Activated naive CD8-positive, alpha-beta T cell treated with anti-CD3 and anti-CD28 coated beads, Interleukin-2, amount 10 ng/mL, durations not matched to agents 7 days and 5 days (primary cell): ENCODE measurements at regions not wholly inside any gene's neighbourhood (a gene's known extent, or its start where the extent isn't known, plus 50 kb on each side); places are given as distances from the start of the nearest gene placed in this dataset.

Experiments
- ATAC-seq: fragments of 150-1000 bp; cut with Tn5 transposase; one replicate; pipeline ENCODE4 v1.10.0; 2021; ENCODE audit warnings: low read depth, moderate library complexity
- POLR2A ChIA-PET: fragments of 350-600 bp; sonication (Branson Sonifier 250); formaldehyde crosslinking; loops from one replicate; lab custom pipeline; 2021; ENCODE audit warnings: antibody characterized with exemption; lab: Charles Lee
- DNase-seq: peaks from one replicate; pipeline ENCODE4 v3.0.0; 2021
- H3K27ac Mint-ChIP-seq: one replicate; pipeline ENCODE4 v1.8.0; 2022; ENCODE audit warnings: mild to moderate bottlenecking, mixed read lengths
- H3K27me3 Mint-ChIP-seq: one replicate; pipeline ENCODE4 v1.8.0; 2022; ENCODE audit warnings: mild to moderate bottlenecking, moderate library complexity, mixed read lengths
- H3K36me3 Mint-ChIP-seq: one replicate; pipeline ENCODE4 v1.8.0; 2021; ENCODE audit warnings: mild to moderate bottlenecking, mixed read lengths
- H3K4me1 Mint-ChIP-seq: one replicate; pipeline ENCODE4 v1.8.0; 2021; ENCODE audit warnings: mixed read lengths
- H3K4me3 Mint-ChIP-seq: one replicate; pipeline ENCODE4 v1.8.0; 2022; ENCODE audit warnings: mild to moderate bottlenecking, moderate library complexity, mixed read lengths
- H3K9me3 Mint-ChIP-seq: one replicate; pipeline ENCODE4 v1.8.0; 2021; ENCODE audit warnings: mixed read lengths

GRCh38 chr9:108125625-108126024, 636.1 kb upstream of the KLF4 start:
- ATAC-seq (no peak), DNase-seq (no peak)
- Mint-ChIP-seq H3K4me1 (no peaks in the 10 kb centered on the region), H3K4me3 (no peak overlapping the region), H3K27me3 (no peaks in the 10 kb centered on the region), H3K27ac (no peak overlapping the region), H3K36me3 (no peaks in the 10 kb centered on the region), H3K9me3 (peaks cover 3% of the 10 kb centered on the region)
- POLR2A ChIA-PET = no interaction called here

GRCh38 chr9:108119530-108120113, 630.1 kb upstream of the KLF4 start:
- POLR2A ChIA-PET = no interaction called here
- no peaks in the 10 kb centered on the region for H3K9me3 Mint-ChIP-seq
- no peaks in the 10 kb centered on the region for H3K4me1 Mint-ChIP-seq
- ATAC-seq (no peak), DNase-seq (no peak)
- no peaks in the 10 kb centered on the region for H3K27me3 Mint-ChIP-seq
- H3K36me3 Mint-ChIP-seq = no peaks in the 10 kb centered on the region
- H3K27ac Mint-ChIP-seq = no peak overlapping the region
- no peak overlapping the region for H3K4me3 Mint-ChIP-seq

GRCh38 chr9:108117795-108118194, 628.2 kb upstream of the KLF4 start:
- Mint-ChIP-seq H3K36me3 (no peaks in the 10 kb centered on the region), H3K4me3 (no peak overlapping the region), H3K4me1 (no peaks in the 10 kb centered on the region), H3K27ac (no peak overlapping the region), H3K27me3 (no peaks in the 10 kb centered on the region), H3K9me3 (peaks cover 3% of the 10 kb centered on the region)
- no peak for ATAC-seq
- POLR2A ChIA-PET = no interaction called here
- no peak for DNase-seq

- no peak for ATAC-seq
- H3K27ac Mint-ChIP-seq = no peak overlapping the region
- no peak for DNase-seq
- H3K4me1 Mint-ChIP-seq = no peaks in the 10 kb centered on the region
- peaks cover 3% of the 10 kb centered on the region for H3K9me3 Mint-ChIP-seq
- no peaks in the 10 kb centered on the region for H3K36me3 Mint-ChIP-seq
- POLR2A ChIA-PET = no interaction called here
- H3K4me3 Mint-ChIP-seq = no peak overlapping the region
- H3K27me3 Mint-ChIP-seq = no peaks in the 10 kb centered on the region
Observed at GRCh38 chr9:108117306-108117705, 627.7 kb upstream of the KLF4 start.

- no peaks in the 10 kb centered on the region for H3K27me3 Mint-ChIP-seq
- H3K27ac Mint-ChIP-seq = no peak overlapping the region
- ATAC-seq (no peak), DNase-seq (no peak)
- H3K4me1 Mint-ChIP-seq = no peaks in the 10 kb centered on the region
- POLR2A ChIA-PET = no interaction called here
- H3K9me3 Mint-ChIP-seq = peaks cover 4% of the 10 kb centered on the region
- no peaks in the 10 kb centered on the region for H3K36me3 Mint-ChIP-seq
- H3K4me3 Mint-ChIP-seq = no peak overlapping the region
Observed at GRCh38 chr9:108113596-108113995, 624.0 kb upstream of the KLF4 start.

- ATAC-seq (no peak), DNase-seq (no peak)
- no peak overlapping the region for H3K4me3 Mint-ChIP-seq
- POLR2A ChIA-PET = no interaction called here
- H3K4me1 Mint-ChIP-seq = no peaks in the 10 kb centered on the region
- H3K9me3 Mint-ChIP-seq = peaks cover 4% of the 10 kb centered on the region
- H3K36me3 Mint-ChIP-seq = no peaks in the 10 kb centered on the region
- H3K27ac Mint-ChIP-seq = no peak overlapping the region
- no peaks in the 10 kb centered on the region for H3K27me3 Mint-ChIP-seq
Observed at GRCh38 chr9:108109927-108110690, 620.5 kb upstream of the KLF4 start.

- DNase-seq (no peak), ATAC-seq (no peak)
- Mint-ChIP-seq H3K27me3 (no peaks in the 10 kb centered on the region), H3K9me3 (peaks cover 4% of the 10 kb centered on the region), H3K4me3 (no peak overlapping the region), H3K4me1 (no peaks in the 10 kb centered on the region), H3K27ac (no peak overlapping the region), H3K36me3 (no peaks in the 10 kb centered on the region)
- POLR2A ChIA-PET = no interaction called here
Observed at GRCh38 chr9:108108852-108109448, 619.4 kb upstream of the KLF4 start.

GRCh38 chr9:108108280-108108851, 618.8 kb upstream of the KLF4 start:
- no peak for DNase-seq
- H3K36me3 Mint-ChIP-seq = no peaks in the 10 kb centered on the region
- H3K9me3 Mint-ChIP-seq = peaks cover 1% of the 10 kb centered on the region
- no peak for ATAC-seq
- no peak overlapping the region for H3K4me3 Mint-ChIP-seq
- POLR2A ChIA-PET = no interaction called here
- no peak overlapping the region for H3K27ac Mint-ChIP-seq
- no peaks in the 10 kb centered on the region for H3K4me1 Mint-ChIP-seq
- no peaks in the 10 kb centered on the region for H3K27me3 Mint-ChIP-seq

- no peak for ATAC-seq
- no peaks in the 10 kb centered on the region for H3K4me1 Mint-ChIP-seq
- H3K36me3 Mint-ChIP-seq = no peaks in the 10 kb centered on the region
- H3K27ac Mint-ChIP-seq = no peak overlapping the region
- H3K4me3 Mint-ChIP-seq = no peak overlapping the region
- no peaks in the 10 kb centered on the region for H3K27me3 Mint-ChIP-seq
- DNase-seq = no peak
- H3K9me3 Mint-ChIP-seq = peaks cover 1% of the 10 kb centered on the region
- POLR2A ChIA-PET = no interaction called here
Observed at GRCh38 chr9:108105885-108106284, 616.3 kb upstream of the KLF4 start.

- no peak overlapping the region for H3K4me3 Mint-ChIP-seq
- H3K36me3 Mint-ChIP-seq = no peaks in the 10 kb centered on the region
- H3K9me3 Mint-ChIP-seq = no peaks in the 10 kb centered on the region
- H3K27ac Mint-ChIP-seq = no peak overlapping the region
- no peak for DNase-seq
- POLR2A ChIA-PET = no interaction called here
- H3K27me3 Mint-ChIP-seq = no peaks in the 10 kb centered on the region
- H3K4me1 Mint-ChIP-seq = no peaks in the 10 kb centered on the region
- ATAC-seq = no peak
Observed at GRCh38 chr9:108104991-108105390, 615.4 kb upstream of the KLF4 start.

GRCh38 chr9:108103046-108103693, 613.6 kb upstream of the KLF4 start:
- Mint-ChIP-seq H3K9me3 (no peaks in the 10 kb centered on the region), H3K36me3 (no peaks in the 10 kb centered on the region), H3K4me3 (no peak overlapping the region), H3K27ac (no peak overlapping the region), H3K4me1 (no peaks in the 10 kb centered on the region), H3K27me3 (no peaks in the 10 kb centered on the region)
- DNase-seq (no peak), ATAC-seq (no peak)
- POLR2A ChIA-PET = no interaction called here

- Mint-ChIP-seq H3K36me3 (no peaks in the 10 kb centered on the region), H3K27me3 (no peaks in the 10 kb centered on the region), H3K27ac (no peak overlapping the region), H3K4me1 (no peaks in the 10 kb centered on the region), H3K9me3 (no peaks in the 10 kb centered on the region), H3K4me3 (no peak overlapping the region)
- ATAC-seq (no peak), DNase-seq (no peak)
- POLR2A ChIA-PET = no interaction called here
Observed at GRCh38 chr9:108101410-108101809, 611.8 kb upstream of the KLF4 start.

GRCh38 chr9:108100571-108100970, 611.0 kb upstream of the KLF4 start:
- ATAC-seq = no peak
- Mint-ChIP-seq H3K4me3 (no peak overlapping the region), H3K27me3 (no peaks in the 10 kb centered on the region), H3K9me3 (no peaks in the 10 kb centered on the region), H3K27ac (no peak overlapping the region), H3K36me3 (no peaks in the 10 kb centered on the region), H3K4me1 (no peaks in the 10 kb centered on the region)
- DNase-seq = no peak
- POLR2A ChIA-PET = no interaction called here
